HEK293T (cell line): ENCODE measurements at regions not wholly inside any gene's neighbourhood (a gene's known extent, or its start where the extent isn't known, plus 50 kb on each side); places are given as distances from the start of the nearest gene placed in this dataset.

Experiments used
- CTCF ChIA-PET: fragments of 350-600 bp; formaldehyde crosslinking; extraction: SDS; loops from one replicate; lab custom pipeline; 2021; ENCODE audit warnings: antibody characterized with exemption, inconsistent platforms; lab: Yijun Ruan, JAX
- POLR2A ChIA-PET: fragments of 350-600 bp; formaldehyde crosslinking; extraction: SDS; loops from one replicate; lab custom pipeline; 2020; ENCODE audit warnings: antibody characterized with exemption, inconsistent platforms; lab: Yijun Ruan, JAX
- DNase-seq: peaks from one replicate; pipeline ENCODE4 v3.0.0; 2012; ENCODE audit warnings: mixed read lengths; ENCODE audit errors: extremely low spot score
- ARNT ChIP-seq: fragments of 450-650 bp; IDR thresholded peaks from 2 replicates; pipeline ENCODE4 v1.6.1; 2017; ENCODE audit warnings: mild to moderate bottlenecking
- BHLHE40 ChIP-seq: fragments of 450-650 bp; IDR thresholded peaks from 2 replicates; pipeline ENCODE4 v1.6.1; 2016; ENCODE audit warnings: mild to moderate bottlenecking, moderate library complexity, borderline replicate concordance
- CTBP1 ChIP-seq: fragments of 450-650 bp; IDR thresholded peaks from 2 replicates; pipeline ENCODE4 v1.6.1; 2016; ENCODE audit warnings: borderline replicate concordance
- ELF4 ChIP-seq: fragments of 450-650 bp; IDR thresholded peaks from 2 replicates; pipeline ENCODE4 v1.6.1; 2017; ENCODE audit warnings: antibody characterized with exemption
- FOXA1 ChIP-seq: fragments of 450-650 bp; IDR thresholded peaks from 2 replicates; pipeline ENCODE4 v1.6.1; 2016; ENCODE audit warnings: mild to moderate bottlenecking
- FOXK2 ChIP-seq: fragments of 450-650 bp; IDR thresholded peaks from 2 replicates; pipeline ENCODE4 v1.6.1; 2016; ENCODE audit warnings: mild to moderate bottlenecking
- FOXM1 ChIP-seq: fragments of 450-650 bp; IDR thresholded peaks from 2 replicates; pipeline ENCODE4 v1.6.1; 2017; ENCODE audit warnings: mild to moderate bottlenecking, borderline replicate concordance
- HDGF ChIP-seq: fragments of 450-650 bp; IDR thresholded peaks from 2 replicates; pipeline ENCODE4 v1.6.1; 2017; ENCODE audit warnings: antibody characterized with exemption, borderline replicate concordance
- L3MBTL2 ChIP-seq: fragments of 450-650 bp; conservative IDR thresholded peaks from 2 replicates; pipeline ENCODE4 v1.6.1; 2016; ENCODE audit warnings: mild to moderate bottlenecking
- LEF1 ChIP-seq: fragments of 450-650 bp; IDR thresholded peaks from 2 replicates; pipeline ENCODE4 v1.6.1; 2017; ENCODE audit warnings: mild to moderate bottlenecking, borderline replicate concordance
- NFRKB ChIP-seq: fragments of 450-650 bp; IDR thresholded peaks from 2 replicates; pipeline ENCODE4 v1.6.1; 2016; ENCODE audit warnings: mild to moderate bottlenecking, moderate library complexity
- PKNOX1 ChIP-seq: fragments of 450-650 bp; IDR thresholded peaks from 2 replicates; pipeline ENCODE4 v1.6.1; 2016
- SP1 ChIP-seq: fragments of 450-650 bp; IDR thresholded peaks from 2 replicates; pipeline ENCODE4 v1.6.1; 2017
- SUZ12 ChIP-seq: fragments of 450-650 bp; IDR thresholded peaks from 2 replicates; pipeline ENCODE4 v1.6.1; 2016; ENCODE audit warnings: mild to moderate bottlenecking
- TARDBP ChIP-seq: fragments of 450-650 bp; IDR thresholded peaks from 2 replicates; pipeline ENCODE4 v1.6.1; 2016
- ZNF384 ChIP-seq: fragments of 450-650 bp; IDR thresholded peaks from 2 replicates; pipeline ENCODE4 v1.6.1; 2016

- POLR2A ChIA-PET = no interaction called here
Observed at GRCh38 chr4:169342906-169343564, 72.3 kb upstream of the SH3RF1 start.

GRCh38 chr4:169342159-169342860 lies 71.6 kb upstream of the SH3RF1 start:
- ChIA-PET CTCF (interaction anchor here (1.0 kb wide), 1 partner anchor 30 kb away, joined by 3 read pairs; no protein-coding TSS in a partner anchor), POLR2A (interaction anchor here (1.8 kb wide), 1 partner anchor 332 kb away, joined by 5 read pairs; the partner anchor contains the start of gene CBR4)
- no peak for DNase-seq
- TF ChIP-seq CTBP1 = no peak
- no peak for TF ChIP-seq FOXK2
- no peak for TF ChIP-seq SUZ12
- no peak for TF ChIP-seq FOXM1
- TF ChIP-seq ARNT = no peak
- no peak for TF ChIP-seq LEF1
- TF ChIP-seq PKNOX1 = no peak
- no peak for TF ChIP-seq TARDBP
- TF ChIP-seq ZNF384 = no peak
- TF ChIP-seq SP1 = no peak
- no peak for TF ChIP-seq ELF4
- no peak for TF ChIP-seq BHLHE40
- no peak for TF ChIP-seq FOXA1
- no peak for TF ChIP-seq HDGF
- no peak for TF ChIP-seq L3MBTL2
- no peak for TF ChIP-seq NFRKB

More at GRCh38 chr4:169342906-169343564, 72.3 kb upstream of the SH3RF1 start:
- CTCF ChIA-PET = interaction anchor here (1.0 kb wide), 1 partner anchor 31 kb away, joined by 3 read pairs; no protein-coding TSS in a partner anchor
- TF ChIP-seq FOXM1 = no peak
- no peak for TF ChIP-seq ELF4
- no peak for TF ChIP-seq TARDBP
- TF ChIP-seq FOXK2 = no peak
- TF ChIP-seq ZNF384 = no peak
- TF ChIP-seq HDGF = no peak
- no peak for TF ChIP-seq L3MBTL2
- no peak for TF ChIP-seq SP1
- no peak for TF ChIP-seq CTBP1
- no peak for TF ChIP-seq NFRKB
- TF ChIP-seq ARNT = no peak
- TF ChIP-seq BHLHE40 = no peak
- TF ChIP-seq SUZ12 = no peak
- TF ChIP-seq PKNOX1 = no peak
- TF ChIP-seq FOXA1 = no peak
- TF ChIP-seq LEF1 = no peak
- no peak for DNase-seq

GRCh38 chr4:169341490-169341889 lies 70.7 kb upstream of the SH3RF1 start:
- CTCF ChIA-PET = interaction anchor here (0.6 kb wide), 1 partner anchor 22 kb away, joined by 3 read pairs; no protein-coding TSS in a partner anchor
- no peak for DNase-seq
- no peak for TF ChIP-seq L3MBTL2
- no peak for TF ChIP-seq PKNOX1
- no peak for TF ChIP-seq FOXA1
- POLR2A ChIA-PET = interaction anchor here (1.8 kb wide), 1 partner anchor 331 kb away, joined by 5 read pairs; the partner anchor contains the start of gene CBR4

- no peak for DNase-seq
- ChIA-PET POLR2A (interaction anchor here (1.8 kb wide), 1 partner anchor 331 kb away, joined by 5 read pairs; the partner anchor contains the start of gene CBR4), CTCF (no interaction called here)
- no peak for TF ChIP-seq ELF4
- TF ChIP-seq ARNT = no peak
- TF ChIP-seq TARDBP = no peak
- no peak for TF ChIP-seq HDGF
- TF ChIP-seq FOXA1 = no peak
- no peak for TF ChIP-seq SP1
- TF ChIP-seq CTBP1 = no peak
- TF ChIP-seq BHLHE40 = no peak
- no peak for TF ChIP-seq L3MBTL2
- TF ChIP-seq FOXK2 = no peak
- TF ChIP-seq SUZ12 = no peak
- TF ChIP-seq NFRKB = no peak
- TF ChIP-seq ZNF384 = no peak
- TF ChIP-seq LEF1 = no peak
- TF ChIP-seq FOXM1 = no peak
- no peak for TF ChIP-seq PKNOX1
Observed at GRCh38 chr4:169340834-169341233, 70.1 kb upstream of the SH3RF1 start.

- ChIA-PET CTCF (no interaction called here), POLR2A (no interaction called here)
- TF ChIP-seq SP1 (no peak), PKNOX1 (no peak), BHLHE40 (no peak)
- no peak for DNase-seq
Observed at GRCh38 chr4:169338241-169338640, 67.5 kb upstream of the SH3RF1 start.
